Neural cell (in vitro differentiated cells): ENCODE measurements at regions not wholly inside any gene's neighbourhood (a gene's known extent, or its start where the extent isn't known, plus 50 kb on each side); places are given as distances from the start of the nearest gene placed in this dataset.

Experiments used
- H2AFZ ChIP-seq: fragments of 200-600, 300-800 bp; sonication (generic), shearing (Covaris generic); 2 replicates; pipeline ENCODE4 v1.6.0; 2014; ENCODE audit warnings: low read depth, mild to moderate bottlenecking, antibody characterized with exemption, low read length, moderate library complexity
- H3F3A ChIP-seq: fragments of 200-600 bp; shearing (Covaris generic); 2 replicates; pipeline ENCODE4 v1.6.1; 2016; ENCODE audit warnings: mild to moderate bottlenecking, moderate library complexity, mixed read lengths, antibody characterized with exemption, low read length; ENCODE audit not compliant: insufficient read depth, poor library complexity, severe bottlenecking
- H3K27ac ChIP-seq: fragments of 200-600, 300-800 bp; sonication (generic), shearing (Covaris generic); 2 replicates; pipeline ENCODE4 v1.5.1; 2014; ENCODE audit warnings: mild to moderate bottlenecking, low read length, moderate library complexity
- H3K27me3 ChIP-seq: fragments of 300-800, 200-600 bp; sonication (generic), shearing (Covaris generic); 2 replicates; pipeline ENCODE4 v1.6.0; 2014; ENCODE audit warnings: mild to moderate bottlenecking, low read depth, low read length, moderate library complexity; ENCODE audit not compliant: insufficient read depth
- H3K36me3 ChIP-seq: fragments of 300-800, 200-600 bp; sonication (generic), shearing (Covaris generic); 2 replicates; pipeline ENCODE4 v1.5.1; 2014; ENCODE audit warnings: mild to moderate bottlenecking, antibody characterized with exemption, low read length, moderate library complexity; ENCODE audit not compliant: insufficient read depth
- H3K4me2 ChIP-seq: fragments of 300-800, 200-600 bp; sonication (generic), shearing (Covaris generic); 2 replicates; pipeline ENCODE4 v1.6.0; 2014; ENCODE audit warnings: mild to moderate bottlenecking, low read length
- H3K4me3 ChIP-seq: fragments of 300-800, 200-600 bp; sonication (generic), shearing (Covaris generic); 2 replicates; pipeline ENCODE4 v1.5.1; 2014; ENCODE audit warnings: mild to moderate bottlenecking, low read length, moderate library complexity
- H3K79me2 ChIP-seq: fragments of 200-600 bp; shearing (Covaris generic); replicated peaks from 2 replicates; pipeline ENCODE4 v1.6.0; 2014; ENCODE audit warnings: mild to moderate bottlenecking, low read length, moderate library complexity; ENCODE audit not compliant: insufficient read depth
- H3K9ac ChIP-seq: fragments of 300-800, 200-600 bp; sonication (generic), shearing (Covaris generic); 2 replicates; pipeline ENCODE4 v1.6.1; 2016; ENCODE audit warnings: mild to moderate bottlenecking, low read length, mixed read lengths
- H3K9me2 ChIP-seq: fragments of 200-600 bp; shearing (Covaris generic); 2 replicates; pipeline ENCODE4 v1.6.1; 2016; ENCODE audit warnings: mild to moderate bottlenecking, low read length, mixed read lengths; ENCODE audit not compliant: insufficient read depth
- H3K9me3 ChIP-seq: fragments of 200-600, 300-800 bp; sonication (generic), shearing (Covaris generic); 2 replicates; pipeline ENCODE4 v1.6.1; 2016; ENCODE audit warnings: mild to moderate bottlenecking, mixed run types, low read length, moderate library complexity, mixed read lengths
- H4K20me1 ChIP-seq: fragments of 200-600 bp; shearing (Covaris generic); 2 replicates; pipeline ENCODE4 v1.6.1; 2016; ENCODE audit warnings: mild to moderate bottlenecking, mixed run types; ENCODE audit not compliant: insufficient read depth
- CTCF ChIP-seq: fragments of 450-650 bp; IDR thresholded peaks from 2 replicates; pipeline ENCODE4 v1.5.1; 2014; ENCODE audit warnings: antibody characterized with exemption, mild to moderate bottlenecking, moderate library complexity; ENCODE audit not compliant: poor library complexity, severe bottlenecking
- EP300 ChIP-seq: fragments of 450-650 bp; conservative IDR thresholded peaks from 2 replicates; pipeline ENCODE4 v1.6.1; 2014; ENCODE audit warnings: antibody characterized with exemption, mild to moderate bottlenecking, moderate library complexity; ENCODE audit not compliant: poor library complexity, severe bottlenecking
- EZH2 ChIP-seq: fragments of 200-600, 300-800 bp; shearing (Covaris generic), sonication (generic); IDR thresholded peaks from 2 replicates; pipeline ENCODE4 v1.6.1; 2014; ENCODE audit warnings: antibody characterized with exemption, low read length, borderline replicate concordance, mild to moderate bottlenecking; ENCODE audit not compliant: insufficient read depth, poor library complexity, severe bottlenecking
- MXI1 ChIP-seq: fragments of 450-650 bp; conservative IDR thresholded peaks from 2 replicates; pipeline ENCODE4 v1.6.1; 2014; ENCODE audit warnings: antibody characterized with exemption, mild to moderate bottlenecking; ENCODE audit not compliant: poor library complexity, severe bottlenecking
- POLR2AphosphoS5 ChIP-seq: IDR thresholded peaks from 2 replicates; pipeline ENCODE4 v1.6.1; 2012
- RAD21 ChIP-seq: fragments of 450-650 bp; conservative IDR thresholded peaks from 2 replicates; pipeline ENCODE4 v1.6.1; 2014; ENCODE audit warnings: antibody characterized with exemption, mild to moderate bottlenecking, moderate library complexity
- SMC3 ChIP-seq: fragments of 450-650 bp; conservative IDR thresholded peaks from 2 replicates; pipeline ENCODE4 v1.6.1; 2014; ENCODE audit warnings: antibody characterized with exemption, mild to moderate bottlenecking, moderate library complexity; ENCODE audit not compliant: poor library complexity
- TAF1 ChIP-seq: IDR thresholded peaks from 2 replicates; pipeline ENCODE4 v1.6.1; 2012; ENCODE audit warnings: low read depth
- TF ChIP-seq, protein P1 (sequence below): IDR thresholded peaks from 2 replicates; pipeline ENCODE4 v1.6.1; 2012; ENCODE audit warnings: borderline replicate concordance

GRCh38 chr5:42037379-42037932, 112.4 kb downstream of the FBXO4 start:
- H2AFZ ChIP-seq: no peak overlapping the region
- no peaks in the 10 kb centered on the region for H3K79me2 ChIP-seq
- H4K20me1 ChIP-seq: no peaks in the 10 kb centered on the region
- no peak overlapping the region for H3K4me2 ChIP-seq
- no peaks in the 10 kb centered on the region for H3F3A ChIP-seq
- no peak overlapping the region for H3K27ac ChIP-seq
- no peaks in the 10 kb centered on the region for H3K9me3 ChIP-seq
- no peak for TF ChIP-seq CTCF
- no peak for TF ChIP-seq SMC3
- TF ChIP-seq EP300: no peak
- TF ChIP-seq, protein P1, sequence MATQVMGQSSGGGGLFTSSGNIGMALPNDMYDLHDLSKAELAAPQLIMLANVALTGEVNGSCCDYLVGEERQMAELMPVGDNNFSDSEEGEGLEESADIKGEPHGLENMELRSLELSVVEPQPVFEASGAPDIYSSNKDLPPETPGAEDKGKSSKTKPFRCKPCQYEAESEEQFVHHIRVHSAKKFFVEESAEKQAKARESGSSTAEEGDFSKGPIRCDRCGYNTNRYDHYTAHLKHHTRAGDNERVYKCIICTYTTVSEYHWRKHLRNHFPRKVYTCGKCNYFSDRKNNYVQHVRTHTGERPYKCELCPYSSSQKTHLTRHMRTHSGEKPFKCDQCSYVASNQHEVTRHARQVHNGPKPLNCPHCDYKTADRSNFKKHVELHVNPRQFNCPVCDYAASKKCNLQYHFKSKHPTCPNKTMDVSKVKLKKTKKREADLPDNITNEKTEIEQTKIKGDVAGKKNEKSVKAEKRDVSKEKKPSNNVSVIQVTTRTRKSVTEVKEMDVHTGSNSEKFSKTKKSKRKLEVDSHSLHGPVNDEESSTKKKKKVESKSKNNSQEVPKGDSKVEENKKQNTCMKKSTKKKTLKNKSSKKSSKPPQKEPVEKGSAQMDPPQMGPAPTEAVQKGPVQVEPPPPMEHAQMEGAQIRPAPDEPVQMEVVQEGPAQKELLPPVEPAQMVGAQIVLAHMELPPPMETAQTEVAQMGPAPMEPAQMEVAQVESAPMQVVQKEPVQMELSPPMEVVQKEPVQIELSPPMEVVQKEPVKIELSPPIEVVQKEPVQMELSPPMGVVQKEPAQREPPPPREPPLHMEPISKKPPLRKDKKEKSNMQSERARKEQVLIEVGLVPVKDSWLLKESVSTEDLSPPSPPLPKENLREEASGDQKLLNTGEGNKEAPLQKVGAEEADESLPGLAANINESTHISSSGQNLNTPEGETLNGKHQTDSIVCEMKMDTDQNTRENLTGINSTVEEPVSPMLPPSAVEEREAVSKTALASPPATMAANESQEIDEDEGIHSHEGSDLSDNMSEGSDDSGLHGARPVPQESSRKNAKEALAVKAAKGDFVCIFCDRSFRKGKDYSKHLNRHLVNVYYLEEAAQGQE: no peak
- TF ChIP-seq MXI1: no peak
- no peak for TF ChIP-seq EZH2
- TF ChIP-seq RAD21: no peak
- TF ChIP-seq TAF1: no peak
- no peak for TF ChIP-seq POLR2AphosphoS5
- H3K27me3 ChIP-seq: no peaks in the 10 kb centered on the region
- H3K36me3 ChIP-seq: no peaks in the 10 kb centered on the region
- no peak overlapping the region for H3K4me3 ChIP-seq
- H3K9me2 ChIP-seq: no peaks in the 10 kb centered on the region
- H3K9ac ChIP-seq: no peak overlapping the region

DNA sequence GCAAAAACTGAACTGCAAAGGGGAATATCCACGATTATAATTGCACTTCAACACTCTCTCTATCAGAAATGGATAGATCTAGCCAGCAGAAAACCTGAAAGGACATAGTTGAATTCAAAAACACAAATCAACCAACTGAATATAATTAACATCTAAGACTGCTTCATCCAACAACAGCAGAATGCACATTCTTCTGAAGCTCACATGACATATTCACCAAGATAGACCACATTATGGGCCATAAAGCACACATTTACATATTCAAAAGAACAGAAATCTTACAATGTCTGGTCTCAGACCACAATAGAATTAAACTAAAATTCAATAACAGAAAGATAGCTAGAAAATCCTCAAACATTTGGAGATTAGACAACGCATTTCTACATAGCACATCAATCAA, 118.3 kb downstream of the FBXO4 start:
- H3K9ac ChIP-seq: no peak overlapping the region
- H3K79me2 ChIP-seq: no peaks in the 10 kb centered on the region
- H3K27ac ChIP-seq: no peak overlapping the region
- no peaks in the 10 kb centered on the region for H3K9me2 ChIP-seq
- no peak overlapping the region for H3K4me2 ChIP-seq
- H2AFZ ChIP-seq: no peak overlapping the region
- H3K9me3 ChIP-seq: no peaks in the 10 kb centered on the region
- TF ChIP-seq MXI1 (no peak), SMC3 (no peak), CTCF (no peak), EZH2 (no peak), RAD21 (no peak), POLR2AphosphoS5 (no peak), TAF1 (no peak), EP300 (no peak)
- TF ChIP-seq, protein P1: no peak
- no peaks in the 10 kb centered on the region for H3K36me3 ChIP-seq
- no peak overlapping the region for H3K4me3 ChIP-seq
- no peaks in the 10 kb centered on the region for H4K20me1 ChIP-seq
- H3F3A ChIP-seq: no peaks in the 10 kb centered on the region
- H3K27me3 ChIP-seq: no peaks in the 10 kb centered on the region
